ENCODE measurements at regions not wholly inside any gene's neighbourhood (a gene's known extent, or its start where the extent isn't known, plus 50 kb on each side); places are given as distances from the start of the nearest gene placed in this dataset.
A peak's percentile ranks its signal among the peaks of the same experiment; 100 is the strongest.
"Not testable (repeated sequence)": the region's sequence is repeated elsewhere in the genome, so short reads cannot be mapped to it uniquely, and the experiment has no call there.

DNA sequence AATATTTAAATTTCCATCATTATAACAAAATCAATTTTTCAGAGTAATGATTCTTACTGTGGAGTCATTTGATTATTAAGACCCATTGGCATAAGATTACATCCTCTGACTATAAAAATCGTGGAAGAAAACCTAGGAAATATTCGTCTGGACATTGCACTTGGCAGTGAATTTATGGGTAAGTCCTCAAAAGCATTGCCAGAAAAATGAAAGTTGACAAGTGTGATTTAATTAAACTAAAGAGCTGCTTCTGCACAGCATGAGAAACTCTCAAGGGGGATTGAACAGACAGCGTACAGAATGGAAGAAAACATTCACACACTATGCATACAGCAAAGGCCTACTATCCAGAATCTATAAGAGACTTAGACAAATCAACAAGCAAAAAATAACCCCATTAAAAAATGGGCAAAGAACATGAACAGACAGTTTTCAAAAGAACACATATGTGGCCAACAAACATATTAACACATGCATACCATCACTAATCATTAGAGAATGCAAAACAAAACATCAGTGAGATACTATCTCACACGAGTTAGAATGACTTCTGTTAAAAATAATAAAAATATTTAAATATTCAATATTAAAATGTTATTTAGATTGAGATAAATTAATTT is 111.4 kb downstream of the CCDC74A start:
- not testable (repeated sequence) for DNase-seq (ENCODE audit: low spot score)

DNA sequence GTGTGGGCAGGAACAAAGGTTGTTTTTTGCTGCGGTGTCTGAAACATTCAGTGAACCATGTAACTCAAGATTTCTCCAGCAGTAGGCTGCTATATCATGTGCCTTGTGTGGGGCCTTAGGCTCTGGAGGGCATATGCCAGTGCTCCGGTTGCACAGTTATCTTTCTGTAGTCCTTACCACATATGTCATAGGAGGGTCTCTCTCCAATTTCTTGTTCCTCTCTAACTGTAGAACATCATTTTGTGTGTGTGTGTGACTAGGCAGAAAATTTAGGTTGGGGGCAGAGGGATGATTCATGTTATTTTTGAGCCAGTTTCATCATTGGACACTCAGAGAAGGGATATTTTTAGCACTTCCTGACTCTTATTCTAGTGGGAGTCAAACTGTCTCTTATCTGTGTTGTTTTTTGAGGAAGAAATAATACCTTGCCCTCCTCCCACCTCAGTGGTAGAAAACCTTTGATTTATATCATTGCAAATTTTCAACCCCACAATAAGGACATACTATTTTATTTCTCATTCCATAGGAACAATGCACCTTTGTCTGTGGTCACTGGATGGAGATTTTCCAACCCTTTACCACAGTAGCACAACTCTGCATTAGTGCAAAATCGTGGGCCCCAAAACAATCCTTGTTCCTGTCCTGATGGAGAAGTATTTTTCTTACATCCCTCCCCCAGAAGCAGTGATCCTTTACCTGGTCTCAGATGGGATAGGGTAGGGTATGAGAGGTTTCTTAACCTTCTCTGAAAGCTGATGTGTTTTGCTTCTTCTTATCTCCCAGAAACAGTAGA is 113.9 kb downstream of the CCDC74A start:
- DNase-seq (ENCODE audit: low spot score) = no peak

DNA sequence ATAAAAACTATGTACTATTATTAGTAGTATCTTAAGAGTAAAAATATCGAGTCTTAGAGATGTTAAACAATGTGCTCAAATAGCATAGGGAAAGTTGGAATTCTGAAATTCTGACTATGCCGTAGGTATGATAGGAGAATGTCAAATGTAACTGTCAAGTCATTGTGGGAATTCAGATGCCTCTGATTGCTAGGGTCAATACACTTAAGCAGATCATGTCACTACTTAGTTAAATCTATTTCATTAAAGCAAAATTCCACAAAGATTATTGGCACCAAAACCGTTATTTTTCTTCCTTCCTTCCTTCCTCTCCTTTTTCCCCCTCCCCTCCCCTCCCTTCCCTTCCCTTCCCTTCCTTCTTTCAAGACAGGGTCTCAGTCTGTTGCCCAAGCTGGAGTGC is 115.5 kb downstream of the CCDC74A start:
- DNase-seq (ENCODE audit: low spot score) = not testable (repeated sequence)

DNA sequence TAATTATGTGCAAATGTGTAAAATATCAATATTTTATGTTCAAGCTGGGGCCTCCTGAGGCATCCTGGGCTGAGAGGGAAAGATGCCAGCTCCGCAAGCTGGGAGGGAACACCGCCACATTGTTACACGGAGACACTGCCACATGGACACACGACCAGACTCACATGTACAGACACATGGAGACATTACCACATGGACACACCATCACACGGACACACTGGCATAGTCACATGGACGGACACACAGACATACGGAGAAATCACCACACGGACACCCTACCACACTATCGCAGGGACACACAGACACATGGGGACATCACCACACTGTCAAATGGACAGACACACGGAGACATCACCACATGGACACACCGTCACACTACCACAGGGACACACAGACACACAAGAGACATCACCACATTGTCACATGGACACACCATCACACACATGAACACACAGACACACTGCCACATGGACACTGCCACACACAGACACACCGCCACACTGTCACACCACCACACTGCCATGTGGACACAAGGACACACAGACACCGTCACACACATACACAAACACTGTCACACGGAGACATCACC is 117.6 kb downstream of the CCDC74A start:
- DNase-seq (ENCODE audit: low spot score) = no peak

DNA sequence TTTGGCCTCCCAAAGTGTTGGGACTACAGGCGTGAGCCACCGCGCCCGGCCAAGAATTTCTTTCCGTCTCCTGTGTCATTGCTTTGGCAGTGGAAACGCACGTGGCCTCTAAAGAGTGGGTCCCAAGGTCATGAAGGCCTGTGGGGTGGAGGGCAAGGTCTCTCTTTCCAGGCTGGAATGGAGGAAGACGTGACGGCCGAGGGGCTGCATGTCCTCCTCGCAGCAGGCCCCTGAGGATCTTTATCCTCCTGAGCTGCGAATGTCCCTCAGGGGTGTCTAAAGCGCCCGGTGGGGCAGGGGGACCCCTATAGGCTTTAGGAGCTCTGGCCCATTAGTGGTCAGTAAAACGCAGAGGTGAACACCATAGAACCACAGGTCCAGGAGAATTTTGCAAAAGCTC is 118.5 kb downstream of the CCDC74A start:
- DNase-seq (ENCODE audit: low spot score) = not testable (repeated sequence)

DNA sequence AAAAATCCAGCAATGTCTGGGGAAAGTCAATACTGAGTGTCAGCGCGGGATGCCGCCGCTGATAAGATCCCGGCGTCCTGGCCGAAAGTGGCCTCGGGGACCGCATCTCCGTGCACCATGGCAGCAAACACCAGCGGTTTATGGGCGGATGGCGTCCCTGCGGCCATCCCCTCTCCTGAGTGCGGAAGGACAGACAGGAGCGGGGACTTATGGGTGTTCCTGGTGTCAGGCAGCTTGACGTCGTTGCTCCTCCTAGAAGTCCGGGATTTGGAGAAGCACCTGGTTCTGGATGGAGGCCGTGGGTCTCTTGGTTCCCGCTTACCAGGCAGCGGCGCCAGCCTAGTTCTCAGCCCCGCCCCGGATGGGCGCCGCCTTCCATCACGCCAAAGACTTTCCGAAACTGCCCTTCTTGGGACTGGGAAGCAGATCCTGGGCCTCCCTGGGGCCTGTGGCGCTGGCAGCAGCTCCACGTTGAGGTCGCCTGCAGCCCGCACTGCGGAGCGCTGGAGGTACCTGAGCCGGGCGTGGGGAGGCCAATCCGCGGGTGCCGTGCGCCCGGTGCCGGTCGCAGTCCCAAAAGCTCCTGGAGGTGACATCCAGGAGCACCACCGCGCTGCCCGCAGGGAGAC is 119.1 kb downstream of the CCDC74A start:
- DNase-seq (ENCODE audit: low spot score) = no peak

DNA sequence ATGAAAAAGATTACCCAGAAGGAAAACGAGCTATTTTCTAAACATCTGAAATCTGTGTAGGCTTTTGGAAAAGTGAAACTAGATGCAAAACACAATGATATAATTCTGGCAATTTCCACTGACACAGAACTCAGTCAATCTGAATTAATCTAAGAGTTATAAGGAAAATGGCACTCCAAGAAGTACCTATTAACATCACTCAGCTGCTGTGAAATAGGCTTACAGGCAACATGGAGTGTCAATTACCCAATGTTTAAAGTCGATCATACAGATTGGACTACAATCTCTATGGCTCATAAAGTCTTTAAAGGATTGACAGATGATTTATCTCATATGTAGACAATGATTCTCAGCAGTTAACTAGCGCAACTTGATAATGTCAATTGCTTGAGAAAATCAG is 120.9 kb downstream of the CCDC74A start:
- DNase-seq (ENCODE audit: low spot score) = not testable (repeated sequence)

DNA sequence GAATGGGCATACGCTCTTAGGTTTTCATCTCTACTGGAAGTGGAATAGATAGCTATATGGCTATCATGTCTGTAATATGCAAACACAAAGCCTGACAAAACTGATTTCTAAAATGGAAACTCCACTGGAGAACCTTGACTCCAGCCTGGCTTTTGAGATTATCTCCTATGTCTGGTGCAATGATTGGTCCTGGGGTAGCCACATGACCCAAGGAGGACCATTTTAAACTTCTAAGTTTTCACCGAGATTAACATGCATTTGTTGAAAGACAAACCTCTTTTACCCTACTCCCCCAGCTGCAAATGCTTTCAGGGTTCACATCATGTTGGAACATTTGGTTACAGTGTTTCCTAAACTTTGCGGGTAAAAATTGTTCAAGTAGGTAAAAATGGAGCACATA is 124.6 kb downstream of the CCDC74A start:
- not testable (repeated sequence) for DNase-seq (ENCODE audit: low spot score)

DNA sequence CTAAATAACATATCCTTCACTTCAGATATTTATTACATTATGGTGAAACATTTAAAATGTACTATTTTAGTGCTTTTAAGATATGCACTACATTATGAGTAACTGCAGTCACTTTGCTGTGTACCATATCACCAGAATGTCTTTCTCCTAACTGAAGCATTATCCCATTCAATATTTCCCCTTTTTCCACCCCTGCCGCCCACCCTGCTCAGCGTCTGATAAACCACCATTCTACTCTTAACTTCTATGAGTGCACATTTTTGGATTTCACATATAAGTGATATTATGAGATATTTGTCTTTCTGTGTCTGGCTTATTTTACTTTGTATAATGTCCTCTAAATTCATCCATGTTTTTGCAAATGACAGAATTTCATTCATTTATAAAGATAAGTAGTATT is 126.4 kb downstream of the CCDC74A start:
- not testable (repeated sequence) for DNase-seq (ENCODE audit: low spot score)

DNA sequence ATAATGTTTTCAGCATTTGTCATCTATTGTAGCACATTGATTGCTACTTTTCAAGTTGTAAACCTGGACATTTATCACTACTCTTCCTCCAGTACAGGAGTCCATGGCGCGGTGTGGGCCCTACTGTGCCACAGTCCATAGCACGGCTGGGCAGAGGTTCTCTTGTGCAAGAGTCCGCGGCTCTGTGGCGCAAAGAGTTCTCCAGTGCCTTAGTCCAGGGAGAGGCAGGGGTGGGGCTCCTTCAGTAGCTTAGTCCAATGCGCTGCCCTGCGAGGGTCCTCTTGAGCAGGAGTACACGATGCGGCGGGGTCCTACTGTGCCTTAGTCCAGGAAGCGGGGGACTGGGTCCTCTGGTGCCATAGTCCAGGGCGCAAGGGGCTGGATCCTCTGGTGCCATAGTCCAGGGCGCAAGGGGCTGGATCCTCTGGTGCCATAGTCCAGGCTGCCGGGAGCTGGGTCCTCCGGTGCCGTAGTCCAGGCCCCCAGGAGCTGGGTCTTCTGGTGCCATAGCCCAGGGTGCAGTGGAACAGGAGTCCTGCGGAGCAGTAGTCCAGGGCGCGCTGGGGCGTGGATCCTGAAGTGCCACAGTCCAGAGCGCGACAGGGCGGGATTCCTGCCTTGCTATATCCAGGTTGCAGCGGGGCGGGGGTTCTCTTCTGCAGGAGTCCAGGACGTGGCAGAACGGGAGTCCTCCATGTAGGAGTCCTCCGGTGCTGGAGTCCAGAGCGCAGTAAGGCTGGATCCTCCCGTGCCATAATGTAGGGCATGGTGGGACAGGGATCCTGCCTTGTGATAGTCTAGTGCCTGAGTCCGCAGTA is 129.3 kb downstream of the CCDC74A start:
- DNase-seq (ENCODE audit: low spot score) = no peak

DNA sequence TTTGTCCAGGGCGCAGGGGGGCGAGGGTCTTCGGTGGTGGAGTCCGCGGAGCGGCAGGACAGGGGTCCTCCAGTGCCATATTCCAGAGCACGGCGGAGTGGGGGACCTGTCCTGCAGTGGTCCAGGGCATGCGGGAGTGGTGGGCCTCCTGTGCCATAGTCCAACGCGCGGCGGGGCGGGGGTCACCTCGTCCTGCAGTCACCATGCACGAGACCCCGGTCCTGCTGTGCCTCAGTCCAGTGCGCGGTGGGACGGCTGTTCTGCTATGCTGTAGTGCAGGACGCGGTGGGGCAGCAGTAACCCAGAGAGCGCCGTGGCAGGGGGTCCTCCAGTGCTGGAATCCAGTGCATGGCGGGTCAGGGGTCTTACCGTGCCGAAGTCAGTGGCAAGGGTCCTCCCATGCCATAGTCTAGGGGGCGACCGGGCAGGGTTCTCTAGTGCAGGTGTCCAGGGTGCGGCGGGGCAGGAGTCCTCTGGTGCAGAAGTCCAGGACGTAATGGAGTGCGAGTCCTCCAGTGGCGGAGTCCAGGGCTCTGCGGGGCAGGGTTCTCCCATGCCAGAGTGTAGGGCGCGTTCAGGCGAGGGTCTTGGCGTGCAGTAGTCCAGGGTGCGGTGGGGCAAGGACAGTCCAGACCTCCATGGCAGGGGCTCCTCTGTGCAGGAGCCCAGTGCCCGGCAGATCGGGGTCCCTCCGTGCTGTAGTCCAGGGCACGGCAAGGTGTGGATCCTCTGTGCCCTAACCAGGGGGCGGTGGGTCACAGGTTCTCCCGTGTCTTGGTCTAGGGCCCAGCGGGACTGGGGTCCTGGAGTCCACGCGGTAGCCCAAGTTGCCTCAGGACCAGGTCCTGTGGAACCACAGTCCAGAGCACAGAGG is 130.4 kb downstream of the CCDC74A start:
- no peak for DNase-seq (ENCODE audit: low spot score)

DNA sequence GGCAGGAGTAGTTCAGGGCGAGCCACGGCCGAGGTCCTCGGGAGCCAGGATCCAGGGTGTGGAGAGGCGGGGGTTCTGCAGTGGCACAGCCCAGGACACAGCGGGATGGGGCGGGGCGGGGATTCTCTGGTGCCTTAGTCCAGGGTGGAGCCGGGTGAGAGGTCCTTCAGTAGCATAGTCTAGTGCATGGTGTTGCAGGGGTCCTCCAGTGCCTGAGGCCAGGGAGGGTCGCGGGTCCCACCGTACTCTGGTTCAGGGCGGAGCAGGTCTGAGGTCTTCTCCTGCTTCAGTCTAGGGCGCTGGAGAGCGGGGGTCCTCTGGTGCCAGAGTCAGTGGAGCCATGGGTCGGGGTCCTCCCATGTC is 131.1 kb downstream of the CCDC74A start:
- no peak for DNase-seq (ENCODE audit: low spot score)

DNA sequence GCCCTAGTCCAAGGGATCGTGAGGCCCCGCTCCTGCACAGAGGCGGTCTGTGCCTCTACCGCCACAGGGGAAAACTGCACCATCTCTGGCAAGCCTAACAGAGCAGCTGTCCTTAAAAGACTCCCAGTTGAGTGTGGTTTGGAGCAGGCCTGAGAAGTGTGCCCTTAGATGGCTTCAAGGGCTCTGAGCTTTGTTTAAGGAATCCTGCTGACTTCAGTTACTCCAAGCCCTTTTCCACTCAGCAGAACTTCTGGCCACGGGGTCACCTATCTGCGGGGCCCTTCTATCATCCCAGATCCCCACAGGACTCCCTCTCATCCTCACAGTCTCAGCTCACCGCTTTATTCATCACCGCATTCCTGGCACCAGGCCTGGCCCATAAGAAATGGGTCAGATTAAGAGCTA is 131.5 kb downstream of the CCDC74A start:
- no peak for DNase-seq (ENCODE audit: low spot score)

DNA sequence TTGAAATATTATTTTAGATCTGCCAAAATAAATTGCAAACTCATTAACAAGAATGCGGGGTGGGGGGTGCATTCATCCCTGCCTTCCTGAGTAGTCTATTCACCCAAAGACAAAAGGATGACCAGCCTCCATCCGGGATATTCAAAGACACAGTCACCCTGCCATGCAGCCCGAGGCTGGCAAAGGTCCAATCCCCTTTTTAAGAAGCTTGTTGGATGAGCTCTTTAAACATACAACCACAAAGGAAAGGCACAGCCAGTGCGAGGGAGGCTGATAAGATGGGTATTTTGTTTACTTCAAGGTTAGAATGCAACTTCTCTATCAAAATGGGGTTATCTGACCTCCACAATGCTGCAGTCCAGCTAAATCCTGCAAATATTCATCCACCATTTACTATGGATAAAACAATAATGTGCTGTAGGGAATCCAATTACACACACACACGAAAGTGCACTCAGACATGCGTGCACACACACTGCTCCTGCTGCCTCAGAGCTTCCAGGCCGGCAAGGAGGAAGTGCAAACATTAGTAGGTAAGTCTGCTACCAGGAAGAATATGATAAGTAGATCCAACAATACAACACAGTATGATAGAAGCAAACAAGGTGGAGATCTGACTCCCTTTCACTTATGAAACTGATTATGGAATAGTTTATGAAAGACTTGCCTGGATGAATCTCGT is 133.6 kb downstream of the CCDC74A start:
- DNase-seq (ENCODE audit: low spot score) = not testable (repeated sequence)

DNA sequence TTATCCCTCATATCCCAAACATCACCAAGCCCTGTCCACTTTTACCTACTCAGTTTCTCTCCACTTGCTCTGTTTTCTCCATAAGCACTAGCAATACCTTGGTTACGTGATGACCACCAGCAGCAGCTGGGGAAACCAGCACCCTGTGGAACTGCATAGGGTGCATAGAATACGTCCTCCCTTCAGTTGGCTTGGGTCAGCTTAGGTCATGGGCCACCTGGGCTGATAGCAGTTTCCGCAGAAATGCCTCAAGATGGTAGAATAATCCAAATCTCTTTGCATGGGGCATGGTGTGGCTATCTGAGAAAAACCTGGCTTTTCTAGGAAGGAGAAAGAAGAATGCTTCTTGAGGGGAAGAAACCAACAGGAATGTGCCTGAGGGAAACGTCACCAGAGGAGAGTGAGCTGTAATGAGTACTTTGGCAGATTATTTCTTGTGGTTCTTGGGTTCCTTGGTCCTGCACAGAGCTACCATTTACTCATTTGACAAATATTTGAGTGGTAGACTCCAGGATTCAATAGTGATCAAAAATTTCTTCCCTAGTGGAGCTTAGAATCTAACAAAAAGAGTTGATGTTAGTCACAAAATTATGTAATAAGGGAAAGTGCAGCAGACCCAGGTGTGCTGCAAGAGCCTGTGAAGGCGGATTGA is 134.3 kb downstream of the CCDC74A start:
- not testable (repeated sequence) for DNase-seq (ENCODE audit: low spot score)

DNA sequence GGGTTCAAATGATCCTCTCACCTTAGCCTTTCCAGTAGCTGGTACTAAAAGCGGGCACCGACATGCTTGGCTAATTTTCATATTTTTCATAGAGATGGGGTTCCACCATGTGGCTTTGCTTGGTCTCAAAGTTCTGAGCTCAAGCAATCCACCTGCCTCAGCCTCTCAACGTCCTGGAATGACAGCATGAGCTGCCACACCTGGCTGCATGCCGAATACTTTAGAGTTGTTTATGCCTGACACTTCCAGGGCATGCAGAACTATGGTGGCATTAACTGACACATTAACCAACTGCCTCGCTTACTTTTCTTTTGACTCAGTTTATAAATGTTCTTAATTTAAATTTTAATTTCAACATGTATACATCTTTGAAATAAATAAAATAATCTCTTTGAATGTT is 135.8 kb downstream of the CCDC74A start:
- DNase-seq (ENCODE audit: low spot score) = not testable (repeated sequence)

DNA sequence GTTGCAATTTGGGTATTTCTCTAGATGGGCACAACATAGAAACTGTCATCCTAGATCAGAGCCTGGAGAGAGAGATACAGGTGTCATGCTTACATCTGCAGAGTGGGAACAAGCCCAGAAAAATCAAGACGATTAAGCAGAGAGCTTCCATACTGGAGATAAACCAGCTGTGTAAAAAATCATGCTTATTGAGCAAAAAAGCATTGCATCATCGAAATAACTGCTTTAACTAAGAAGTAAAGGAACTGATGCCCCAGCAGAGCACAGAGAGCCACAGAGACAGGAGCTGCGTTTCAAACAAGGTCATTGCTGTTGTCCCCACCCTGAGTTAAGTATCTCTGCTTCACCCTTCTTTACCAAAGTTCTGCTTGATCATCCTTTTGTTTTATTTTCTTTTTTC is 138.0 kb downstream of the CCDC74A start:
- not testable (repeated sequence) for DNase-seq (ENCODE audit: low spot score)

DNA sequence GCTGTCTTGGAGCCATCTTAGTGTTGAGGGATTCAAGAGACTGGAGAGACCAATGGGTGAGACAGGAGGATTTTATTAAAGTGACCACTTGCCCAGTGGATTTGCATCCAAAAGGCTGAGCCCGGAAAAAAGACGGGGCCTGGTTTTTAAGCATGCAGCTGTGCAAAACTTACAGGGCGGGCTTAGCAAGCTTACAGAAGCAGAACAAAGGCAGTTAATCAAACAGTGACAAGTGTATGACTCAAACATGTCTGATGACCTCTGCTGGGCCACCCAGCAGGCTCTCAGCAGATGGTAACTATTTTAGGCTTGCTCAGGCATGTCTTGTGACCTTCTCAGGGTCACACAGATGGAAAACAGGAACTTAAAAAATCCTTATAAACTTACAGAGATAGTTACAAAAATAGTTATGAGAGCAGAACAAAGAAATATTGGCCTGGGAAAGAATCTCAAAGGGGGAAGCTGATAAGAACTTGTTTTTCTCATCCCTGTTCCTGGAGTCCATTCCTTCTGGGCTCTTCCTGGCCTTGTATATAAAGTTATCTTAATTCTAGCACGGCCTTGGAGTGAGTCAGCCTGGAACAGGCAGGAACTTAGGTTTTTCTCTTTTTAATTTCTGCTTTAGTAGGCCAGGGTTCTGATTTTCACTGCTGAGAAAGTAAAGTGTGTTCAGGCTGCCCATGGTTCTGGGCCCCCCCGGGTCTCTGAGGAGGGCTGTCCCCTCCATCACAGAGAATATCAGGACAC is 141.3 kb downstream of the CCDC74A start:
- peak; percentile 14 for DNase-seq (ENCODE audit: low spot score)

DNA sequence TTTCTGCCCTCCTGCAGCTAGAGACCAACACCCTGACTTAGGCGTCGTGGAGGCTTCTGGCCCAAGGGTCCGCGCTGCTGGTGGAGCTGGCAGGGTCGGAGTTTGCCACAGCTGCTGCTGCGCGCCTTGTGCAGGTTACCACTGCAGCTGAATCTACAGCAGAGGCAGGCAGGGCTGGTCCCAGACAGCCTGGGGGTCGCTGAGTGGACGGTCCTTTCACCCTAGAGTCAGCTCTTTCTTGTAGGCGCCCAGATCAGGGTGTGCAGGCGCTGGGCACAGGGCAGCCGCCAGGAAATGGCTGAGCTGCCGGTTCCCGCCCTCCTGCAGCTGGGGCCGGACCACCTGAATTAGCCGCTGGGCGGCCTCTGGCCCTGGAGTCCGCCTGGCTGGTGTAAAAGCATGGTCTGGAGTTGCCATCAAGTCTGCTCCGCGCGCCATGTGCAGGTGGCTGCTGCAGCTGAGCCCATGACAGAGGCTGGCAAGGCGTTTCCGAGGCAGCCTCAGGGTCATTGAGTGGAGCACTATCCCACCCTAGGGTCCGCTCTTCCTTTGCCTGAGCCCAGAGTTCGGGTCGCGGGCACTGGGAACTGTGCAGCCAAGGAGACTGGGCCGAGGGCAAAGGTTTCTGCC is 144.3 kb downstream of the CCDC74A start:
- not testable (repeated sequence) for DNase-seq (ENCODE audit: low spot score)
